SK-N-SH (cell line): ENCODE measurements at regions not wholly inside any gene's neighbourhood (a gene's known extent, or its start where the extent isn't known, plus 50 kb on each side); places are given as distances from the start of the nearest gene placed in this dataset.
A peak's percentile ranks its signal among the peaks of the same experiment; 100 is the strongest.

ENCODE experiments used
- GABPA ChIP-seq: IDR thresholded peaks from 2 replicates; pipeline ENCODE4 v1.4.0; 2012; ENCODE audit warnings: low read depth, mild to moderate bottlenecking
- TAF1 ChIP-seq: IDR thresholded peaks from 2 replicates; pipeline ENCODE4 v1.6.1; 2012; ENCODE audit warnings: low read depth, mild to moderate bottlenecking, low read length, moderate library complexity, borderline replicate concordance
- TEAD4 ChIP-seq: IDR thresholded peaks from 2 replicates; pipeline ENCODE4 v1.4.0; 2012; ENCODE audit warnings: mild to moderate bottlenecking, borderline replicate concordance; ENCODE audit not compliant: insufficient read depth
- TF ChIP-seq, protein P1 (sequence below): fragments of 200-600 bp; sonication (generic); IDR thresholded peaks from 2 replicates; pipeline ENCODE4 v1.6.1; 2017; ENCODE audit warnings: antibody characterized with exemption, mild to moderate bottlenecking, moderate library complexity
- TF ChIP-seq, protein P2 (sequence below): IDR thresholded peaks from 2 replicates; pipeline ENCODE4; 2012

DNA sequence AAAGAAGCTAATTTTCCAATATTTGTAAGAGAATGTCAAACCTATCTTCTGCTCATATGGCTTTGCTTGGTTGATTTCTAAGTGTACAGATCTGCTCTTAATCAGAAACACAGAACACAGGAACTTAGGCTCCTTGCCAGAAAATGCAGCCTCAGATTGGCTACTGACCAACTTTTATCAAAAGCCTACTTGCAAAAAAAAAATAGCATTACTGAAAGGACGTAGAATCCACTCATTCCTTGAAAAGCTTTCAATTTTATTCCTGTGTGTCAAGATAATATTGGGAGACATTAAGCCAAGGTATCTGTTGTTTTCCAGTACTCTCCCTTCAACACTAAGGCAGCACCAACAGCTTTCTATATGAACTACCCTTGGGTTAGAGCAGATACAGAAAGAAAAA is 127.6 kb upstream of the INTU start:
- TF ChIP-seq TEAD4 (no peak), GABPA (no peak), TAF1 (no peak)
- TF ChIP-seq, protein P1, sequence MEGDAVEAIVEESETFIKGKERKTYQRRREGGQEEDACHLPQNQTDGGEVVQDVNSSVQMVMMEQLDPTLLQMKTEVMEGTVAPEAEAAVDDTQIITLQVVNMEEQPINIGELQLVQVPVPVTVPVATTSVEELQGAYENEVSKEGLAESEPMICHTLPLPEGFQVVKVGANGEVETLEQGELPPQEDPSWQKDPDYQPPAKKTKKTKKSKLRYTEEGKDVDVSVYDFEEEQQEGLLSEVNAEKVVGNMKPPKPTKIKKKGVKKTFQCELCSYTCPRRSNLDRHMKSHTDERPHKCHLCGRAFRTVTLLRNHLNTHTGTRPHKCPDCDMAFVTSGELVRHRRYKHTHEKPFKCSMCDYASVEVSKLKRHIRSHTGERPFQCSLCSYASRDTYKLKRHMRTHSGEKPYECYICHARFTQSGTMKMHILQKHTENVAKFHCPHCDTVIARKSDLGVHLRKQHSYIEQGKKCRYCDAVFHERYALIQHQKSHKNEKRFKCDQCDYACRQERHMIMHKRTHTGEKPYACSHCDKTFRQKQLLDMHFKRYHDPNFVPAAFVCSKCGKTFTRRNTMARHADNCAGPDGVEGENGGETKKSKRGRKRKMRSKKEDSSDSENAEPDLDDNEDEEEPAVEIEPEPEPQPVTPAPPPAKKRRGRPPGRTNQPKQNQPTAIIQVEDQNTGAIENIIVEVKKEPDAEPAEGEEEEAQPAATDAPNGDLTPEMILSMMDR = no peak
- TF ChIP-seq, protein P2, sequence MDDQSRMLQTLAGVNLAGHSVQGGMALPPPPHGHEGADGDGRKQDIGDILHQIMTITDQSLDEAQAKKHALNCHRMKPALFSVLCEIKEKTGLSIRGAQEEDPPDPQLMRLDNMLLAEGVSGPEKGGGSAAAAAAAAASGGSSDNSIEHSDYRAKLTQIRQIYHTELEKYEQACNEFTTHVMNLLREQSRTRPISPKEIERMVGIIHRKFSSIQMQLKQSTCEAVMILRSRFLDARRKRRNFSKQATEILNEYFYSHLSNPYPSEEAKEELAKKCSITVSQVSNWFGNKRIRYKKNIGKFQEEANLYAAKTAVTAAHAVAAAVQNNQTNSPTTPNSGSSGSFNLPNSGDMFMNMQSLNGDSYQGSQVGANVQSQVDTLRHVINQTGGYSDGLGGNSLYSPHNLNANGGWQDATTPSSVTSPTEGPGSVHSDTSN = peak; percentile 6; the same call in 1 of the 2 replicates
